ENCODE measurements at regions not wholly inside any gene's neighbourhood (a gene's known extent, or its start where the extent isn't known, plus 50 kb on each side); places are given as distances from the start of the nearest gene placed in this dataset.
"Not testable (repeated sequence)": the region's sequence is repeated elsewhere in the genome, so short reads cannot be mapped to it uniquely, and the experiment has no call there.

- DNase-seq: no peak
Observed at GRCh38 chr5:29054694-29055093, 2016.3 kb upstream of the CDH9 start.

- no peak for DNase-seq
Observed at GRCh38 chr5:29054282-29054681, 2015.9 kb upstream of the CDH9 start.

- no peak for DNase-seq
Observed at GRCh38 chr5:29051509-29051908, 2013.1 kb upstream of the CDH9 start.

GRCh38 chr5:29042152-29042551 lies 2003.8 kb upstream of the CDH9 start:
- no peak for DNase-seq

- no peak for DNase-seq
Observed at GRCh38 chr5:29040404-29040803, 2002.0 kb upstream of the CDH9 start.

GRCh38 chr5:29039994-29040393 lies 2001.6 kb upstream of the CDH9 start:
- DNase-seq: no peak

GRCh38 chr5:29037716-29038115 lies 1999.3 kb upstream of the CDH9 start:
- peak; percentile 9 for DNase-seq

- no peak for DNase-seq
Observed at GRCh38 chr5:29024052-29024451, 1985.7 kb upstream of the CDH9 start.

- no peak for DNase-seq
Observed at GRCh38 chr5:29023541-29023940, 1985.2 kb upstream of the CDH9 start.

GRCh38 chr5:29017501-29017900 lies 1979.1 kb upstream of the CDH9 start:
- DNase-seq: no peak

GRCh38 chr5:29016067-29016466 lies 1977.7 kb upstream of the CDH9 start:
- no peak for DNase-seq

- DNase-seq: no peak
Observed at GRCh38 chr5:29015523-29015922, 1977.1 kb upstream of the CDH9 start.

GRCh38 chr5:29005386-29005785 lies 1967.0 kb upstream of the CDH9 start:
- no peak for DNase-seq

GRCh38 chr5:29002481-29002880 lies 1964.1 kb upstream of the CDH9 start:
- DNase-seq: no peak

- no peak for DNase-seq
Observed at GRCh38 chr5:29001666-29002065, 1963.3 kb upstream of the CDH9 start.

- no peak for DNase-seq
Observed at GRCh38 chr5:28984639-28985038, 1946.3 kb upstream of the CDH9 start.

GRCh38 chr5:28975508-28975907 lies 1937.1 kb upstream of the CDH9 start:
- no peak for DNase-seq

GRCh38 chr5:28967848-28968247 lies 1929.5 kb upstream of the CDH9 start:
- no peak for DNase-seq

- DNase-seq: no peak
Observed at GRCh38 chr5:28961816-28962215, 1923.4 kb upstream of the CDH9 start.

- DNase-seq: no peak
Observed at GRCh38 chr5:28958581-28958980, 1920.2 kb upstream of the CDH9 start.

GRCh38 chr5:28957450-28957849 lies 1919.1 kb upstream of the CDH9 start:
- no peak for DNase-seq

- no peak for DNase-seq
Observed at GRCh38 chr5:28954074-28954473, 1915.7 kb upstream of the CDH9 start.

- no peak for DNase-seq
Observed at GRCh38 chr5:28947865-28948264, 1909.5 kb upstream of the CDH9 start.

GRCh38 chr5:28945859-28946258 lies 1907.5 kb upstream of the CDH9 start:
- no peak for DNase-seq

GRCh38 chr5:28929366-28929765 lies 1891.0 kb upstream of the CDH9 start:
- not testable (repeated sequence) for DNase-seq
